BLaER1 treated with 17β-estradiol and CSF1 and Interleukin-3, amounts not matched to agents 10 nM and 100 nM (cell line): ENCODE measurements at regions not wholly inside any gene's neighbourhood (a gene's known extent, or its start where the extent isn't known, plus 50 kb on each side); places are given as distances from the start of the nearest gene placed in this dataset.
A peak's percentile ranks its signal among the peaks of the same experiment; 100 is the strongest.
"Not testable (repeated sequence)": the region's sequence is repeated elsewhere in the genome, so short reads cannot be mapped to it uniquely, and the experiment has no call there.

Source experiments
- H3K27ac ChIP-seq, 11 experiments: shearing (Covaris generic); formaldehyde crosslinking; 2 replicates each; pipeline ENCODE4 v1.8.1; 2022
- H3K27me3 ChIP-seq, 11 experiments: shearing (Covaris generic); formaldehyde crosslinking; 2 replicates each; pipeline ENCODE4 v1.8.1; 2022
- H3K36me3 ChIP-seq, 11 experiments: shearing (Covaris generic); formaldehyde crosslinking; 2 replicates each; pipeline ENCODE4 v1.8.1; 2022
- H3K4me1 ChIP-seq, 10 experiments: shearing (Covaris generic); formaldehyde crosslinking; 2 replicates each; pipeline ENCODE4 v1.8.1; 2022
- H3K4me2 ChIP-seq, 11 experiments: shearing (Covaris generic); formaldehyde crosslinking; 2 replicates each; pipeline ENCODE4 v1.8.1; 2022
- H3K4me3 ChIP-seq, 10 experiments: shearing (Covaris generic); formaldehyde crosslinking; 2 replicates each; pipeline ENCODE4 v1.8.1; 2022
- H3K9ac ChIP-seq, 11 experiments: shearing (Covaris generic); formaldehyde crosslinking; 2 replicates each; pipeline ENCODE4 v1.8.1; 2022
- H3K9me3 ChIP-seq, 11 experiments: shearing (Covaris generic); formaldehyde crosslinking; replicated peaks in 1 of 11; 2 replicates each; pipeline ENCODE4 v1.8.1; 2022
- H4K20me1 ChIP-seq, 11 experiments: shearing (Covaris generic); formaldehyde crosslinking; 2 replicates each; pipeline ENCODE4 v1.8.1; 2022
- Cebpa-rat ChIP-seq, 11 experiments: shearing (Covaris generic); IDR thresholded peaks; 2 replicates each; pipeline ENCODE4 v1.8.1; 2022

- no peaks in the 10 kb centered on the region for H4K20me1 ChIP-seq
- H3K4me1 ChIP-seq = peaks cover 0 to 12% (median 6%) of the 10 kb centered on the region in 10 experiments; a peak in 9 of 20 replicates
- no peak for TF ChIP-seq Cebpa-rat (IDR thresholded peaks at IDR 0.05)
- no peak overlapping the region for H3K27ac ChIP-seq
- H3K9me3 ChIP-seq = peaks cover 0 to 4% (median 0%) of the 10 kb centered on the region in 11 experiments; a peak in 2 of 22 replicates
- H3K27me3 ChIP-seq = no peaks in the 10 kb centered on the region
- H3K9ac ChIP-seq = no peak overlapping the region
- no peak overlapping the region for H3K4me2 ChIP-seq
- H3K36me3 ChIP-seq = no peaks in the 10 kb centered on the region
- H3K4me3 ChIP-seq = no peak overlapping the region
Measured at GRCh38 chr18:2147476-2148230, 423.7 kb downstream of the METTL4 start.

- Histone ChIP-seq H3K4me1 (peaks cover 0 to 12% (median 6%) of the 10 kb centered on the region in 10 experiments; a peak in 9 of 20 replicates), H4K20me1 (no peaks in the 10 kb centered on the region), H3K27me3 (no peaks in the 10 kb centered on the region), H3K9ac (no peak overlapping the region), H3K9me3 (peaks cover 0 to 4% (median 0%) of the 10 kb centered on the region in 11 experiments; a peak in 2 of 22 replicates), H3K4me2 (peak overlapping the region in 7 of 11 experiments; percentile 9 to 27 (median 17); a peak in 7 of 22 replicates), H3K27ac (no peak overlapping the region), H3K4me3 (no peak overlapping the region), H3K36me3 (no peaks in the 10 kb centered on the region)
- TF ChIP-seq Cebpa-rat (IDR thresholded peaks at IDR 0.05) = no peak
Measured at GRCh38 chr18:2148823-2149222, 422.5 kb downstream of the METTL4 start.

GRCh38 chr18:2150566-2150965, 420.7 kb downstream of the METTL4 start:
- Histone ChIP-seq H3K27me3 (no peaks in the 10 kb centered on the region), H3K4me3 (no peak overlapping the region), H3K9me3 (no peaks in the 10 kb centered on the region; a peak in 1 of 22 replicates), H3K4me2 (no peak overlapping the region), H3K9ac (no peak overlapping the region), H3K27ac (no peak overlapping the region), H4K20me1 (no peaks in the 10 kb centered on the region), H3K4me1 (peaks cover 0 to 12% (median 6%) of the 10 kb centered on the region in 10 experiments; a peak in 9 of 20 replicates), H3K36me3 (no peaks in the 10 kb centered on the region)
- no peak for TF ChIP-seq Cebpa-rat (IDR thresholded peaks at IDR 0.05)

- Histone ChIP-seq H3K9me3 (peaks cover 0 to 14% (median 4%) of the 10 kb centered on the region in 11 experiments; a peak in 9 of 22 replicates), H3K4me3 (no peak overlapping the region), H3K36me3 (no peaks in the 10 kb centered on the region), H3K4me2 (no peak overlapping the region), H3K27ac (no peak overlapping the region), H3K27me3 (no peaks in the 10 kb centered on the region), H3K9ac (no peak overlapping the region), H3K4me1 (peaks cover 0 to 2% (median 0%) of the 10 kb centered on the region in 10 experiments; a peak in 2 of 20 replicates), H4K20me1 (no peaks in the 10 kb centered on the region)
- no peak for TF ChIP-seq Cebpa-rat (IDR thresholded peaks at IDR 0.05)
Measured at GRCh38 chr18:2154278-2154677, 417.0 kb downstream of the METTL4 start.

GRCh38 chr18:2164644-2165550, 406.4 kb downstream of the METTL4 start:
- Histone ChIP-seq H3K4me1 (no peaks in the 10 kb centered on the region), H3K9ac (no peak overlapping the region), H3K36me3 (no peaks in the 10 kb centered on the region), H3K9me3 (no peaks in the 10 kb centered on the region), H3K27ac (no peak overlapping the region), H3K4me2 (no peak overlapping the region), H3K27me3 (no peaks in the 10 kb centered on the region), H4K20me1 (no peaks in the 10 kb centered on the region), H3K4me3 (no peak overlapping the region)
- TF ChIP-seq Cebpa-rat (IDR thresholded peaks at IDR 0.05) = no peak

GRCh38 chr18:2166876-2167275, 404.4 kb downstream of the METTL4 start:
- H3K4me2 ChIP-seq = not testable (repeated sequence)

GRCh38 chr18:2168022-2168421, 403.3 kb downstream of the METTL4 start:
- H3K4me2 ChIP-seq = no peak overlapping the region
- H3K9ac ChIP-seq = no peak overlapping the region
- H3K4me1 ChIP-seq = no peaks in the 10 kb centered on the region
- H3K4me3 ChIP-seq = no peak overlapping the region
- no peaks in the 10 kb centered on the region for H4K20me1 ChIP-seq
- H3K36me3 ChIP-seq = no peaks in the 10 kb centered on the region
- TF ChIP-seq Cebpa-rat (IDR thresholded peaks at IDR 0.05) = no peak
- no peaks in the 10 kb centered on the region for H3K27me3 ChIP-seq
- H3K9me3 ChIP-seq = no peaks in the 10 kb centered on the region
- no peak overlapping the region for H3K27ac ChIP-seq

More at GRCh38 chr18:2166876-2167275, 404.4 kb downstream of the METTL4 start:
- H3K36me3 ChIP-seq, H4K20me1 ChIP-seq, H3K27me3 ChIP-seq, H3K9me3 ChIP-seq, H3K9ac ChIP-seq, H3K4me3 ChIP-seq, H3K4me1 ChIP-seq, H3K27ac ChIP-seq: not testable (repeated sequence)

GRCh38 chr18:2169656-2170055, 401.6 kb downstream of the METTL4 start:
- no peak overlapping the region for H3K4me3 ChIP-seq
- no peaks in the 10 kb centered on the region for H3K9me3 ChIP-seq
- no peak overlapping the region for H3K9ac ChIP-seq
- no peak overlapping the region for H3K27ac ChIP-seq
- TF ChIP-seq Cebpa-rat (IDR thresholded peaks at IDR 0.05) = no peak
- no peaks in the 10 kb centered on the region for H3K36me3 ChIP-seq
- H3K4me1 ChIP-seq = peaks cover 0 to 3% (median 0%) of the 10 kb centered on the region in 10 experiments; a peak in 1 of 20 replicates
- no peak overlapping the region for H3K4me2 ChIP-seq
- H4K20me1 ChIP-seq = no peaks in the 10 kb centered on the region
- H3K27me3 ChIP-seq = no peaks in the 10 kb centered on the region

- Histone ChIP-seq H3K36me3 (no peaks in the 10 kb centered on the region), H3K4me2 (no peak overlapping the region), H3K9ac (no peak overlapping the region), H3K4me3 (no peak overlapping the region), H4K20me1 (no peaks in the 10 kb centered on the region), H3K27ac (no peak overlapping the region), H3K27me3 (no peaks in the 10 kb centered on the region), H3K4me1 (peaks cover 0 to 3% (median 0%) of the 10 kb centered on the region in 10 experiments; a peak in 1 of 20 replicates), H3K9me3 (no peaks in the 10 kb centered on the region)
- TF ChIP-seq Cebpa-rat (IDR thresholded peaks at IDR 0.05) = no peak
Measured at GRCh38 chr18:2171840-2172625, 399.3 kb downstream of the METTL4 start.
